Upper lobe of left lung (tissue), 6 donors: ENCODE measurements at regions not wholly inside any gene's neighbourhood (a gene's known extent, or its start where the extent isn't known, plus 50 kb on each side); places are given as distances from the start of the nearest gene placed in this dataset.

Experiments
- ATAC-seq, 2 donors: fragments of 200-7000 bp; cut with Tn5 transposase; one replicate each; pipeline ENCODE4 v1.9.1; 2022; ENCODE audit warnings: mild to moderate bottlenecking in 2 of 2, moderate library complexity in 2 of 2; ENCODE audit not compliant: low FRiP score in 2 of 2
- DNase-seq, 2 donors: peaks; one replicate each; pipeline ENCODE4 v3.0.0-alpha.2; 2019 to 2020
- H3K27ac ChIP-seq, 4 donors: fragments of 200-600 bp; sonication (generic); one replicate each; pipeline ENCODE4 v1.5.1; 2016 to 2019
- H3K27me3 ChIP-seq, 4 donors: fragments of 200-600 bp; sonication (generic); one replicate each; pipeline ENCODE4 v1.5.1; 2017 to 2019
- H3K36me3 ChIP-seq, 4 donors: fragments of 200-600 bp; sonication (generic); one replicate each; pipeline ENCODE4 v1.5.1; 2016 to 2019
- H3K4me1 ChIP-seq, 4 donors: fragments of 200-600 bp; sonication (generic); one replicate each; pipeline ENCODE4 v1.5.1; 2018 to 2019
- H3K4me3 ChIP-seq, 4 donors: fragments of 200-600 bp; sonication (generic); one replicate each; pipeline ENCODE4 v1.5.1; 2017 to 2019; ENCODE audit warnings: mild to moderate bottlenecking in 2 of 4, moderate library complexity in 1 of 4
- H3K9me3 ChIP-seq, 4 donors: fragments of 200-600 bp; sonication (generic); one replicate each; pipeline ENCODE4 v1.5.1; 2018 to 2019
- CTCF ChIP-seq, 6 experiments: fragments of 450-650 bp in 4 of 6; fragments of 200-600 bp in 2 of 6; sonication (generic) in 2 of 6; IDR thresholded peaks; one replicate each; pipeline ENCODE4 v1.5.1; 2016 to 2019; ENCODE audit warnings: antibody characterized with exemption in 6 of 6
- EP300 ChIP-seq, 4 donors: sonication (generic); formaldehyde crosslinking; IDR thresholded peaks; one replicate each; pipeline ENCODE4 v1.5.1; 2017; ENCODE audit warnings: antibody characterized with exemption in 4 of 4, control low read depth in 2 of 4
- POLR2A ChIP-seq, 4 donors: fragments of 450-650 bp; IDR thresholded peaks; one replicate each; pipeline ENCODE4 v1.5.1; 2016 to 2017; ENCODE audit warnings: antibody characterized with exemption in 4 of 4, mild to moderate bottlenecking in 2 of 4
- POLR2AphosphoS5 ChIP-seq, 2 donors: sonication (generic); formaldehyde crosslinking; IDR thresholded peaks; one replicate each; pipeline ENCODE4 v1.5.1; 2017; ENCODE audit warnings: antibody characterized with exemption in 2 of 2
- WGBS, 2 donors: methylation state at CpG; one replicate each; pipeline ENCODE4 v1.1.5; 2017 to 2018; 5-methylcytosine and 5-hydroxymethylcytosine counted together
- donor health status: DM: no; HTN: no; CAD: no; lungs with moderate emphysema.
- donor health status: DM: no; HTN: yes; CAD: no; lungs with severe emphysema.

DNA sequence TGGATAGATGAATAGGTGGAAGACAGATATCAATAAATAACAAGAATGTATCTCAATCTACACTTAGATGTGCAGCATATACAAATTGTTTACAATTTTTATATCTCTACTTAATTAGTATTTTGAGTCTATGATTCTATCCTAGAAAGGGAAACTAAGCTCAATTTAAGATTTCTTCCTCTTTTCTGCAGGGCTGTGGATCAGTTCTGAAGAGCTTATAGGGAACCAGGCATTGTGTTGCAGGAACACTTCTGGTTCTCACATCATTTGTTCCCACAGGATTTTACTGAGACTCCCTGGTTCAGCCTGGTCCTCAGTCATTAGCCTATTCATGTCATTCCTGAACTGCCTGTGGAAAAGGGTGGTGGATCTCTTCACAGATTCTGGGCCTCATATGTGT, 105.8 kb downstream of the TNFSF18 start:
- ATAC-seq = no peak
- Histone ChIP-seq H3K4me3 (no peak overlapping the region), H3K27ac (no peak overlapping the region), H3K4me1 (peaks cover 0 to 6% (median 4%) of the 10 kb centered on the region in 4 donors), H3K27me3 (no peaks in the 10 kb centered on the region), H3K9me3 (no peaks in the 10 kb centered on the region), H3K36me3 (no peaks in the 10 kb centered on the region)
- DNase-seq = no peak
- TF ChIP-seq CTCF (IDR thresholded peaks at IDR 0.05) (no peak), EP300 (IDR thresholded peaks at IDR 0.05) (no peak), POLR2A (IDR thresholded peaks at IDR 0.05) (no peak)

GRCh38 chr1:172946814-172947507, 103.8 kb downstream of the TNFSF18 start:
- Histone ChIP-seq H3K4me1 (peaks cover 0 to 8% (median 5%) of the 10 kb centered on the region in 4 donors), H3K9me3 (no peaks in the 10 kb centered on the region), H3K36me3 (no peaks in the 10 kb centered on the region), H3K27ac (no peak overlapping the region), H3K4me3 (no peak overlapping the region), H3K27me3 (no peaks in the 10 kb centered on the region)
- ATAC-seq = no peak
- TF ChIP-seq EP300 (IDR thresholded peaks at IDR 0.05) = no peak
- no peak for TF ChIP-seq POLR2A (IDR thresholded peaks at IDR 0.05)
- no peak for TF ChIP-seq CTCF (IDR thresholded peaks at IDR 0.05)
- no peak for TF ChIP-seq POLR2AphosphoS5 (IDR thresholded peaks at IDR 0.05)
- DNase-seq = no peak
- WGBS, 2 donors = 67 to 71% methylated on average over 2 of the region's 2 CpGs

DNA sequence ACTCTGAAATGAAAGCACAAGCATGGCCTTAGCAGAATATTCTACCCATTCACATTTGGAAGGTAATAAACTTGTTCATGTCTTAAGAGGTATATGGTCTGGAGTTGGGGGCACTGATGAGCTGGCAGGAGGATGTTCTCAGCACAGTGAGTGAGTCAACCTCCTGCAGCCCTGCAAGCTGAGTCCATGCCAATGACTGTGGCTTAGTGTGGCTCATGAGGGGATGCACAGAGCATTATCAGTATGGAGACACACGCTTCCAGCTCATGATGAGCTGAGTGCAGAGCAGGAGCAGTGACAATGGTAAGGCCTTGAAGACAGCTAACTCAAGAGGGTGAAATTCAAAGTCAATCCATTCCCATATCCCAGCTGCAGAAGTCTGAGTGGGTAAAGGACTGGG, 102.3 kb downstream of the TNFSF18 start:
- no peak for ATAC-seq
- 77 to 95% methylated on average over 1 of the region's 1 CpG for WGBS, 2 donors
- TF ChIP-seq POLR2A (IDR thresholded peaks at IDR 0.05) (no peak), POLR2AphosphoS5 (IDR thresholded peaks at IDR 0.05) (no peak), CTCF (IDR thresholded peaks at IDR 0.05) (no peak), EP300 (IDR thresholded peaks at IDR 0.05) (no peak)

GRCh38 chr1:172949096-172949495, 101.6 kb downstream of the TNFSF18 start:
- Histone ChIP-seq H3K4me3 (no peak overlapping the region), H3K27ac (no peak overlapping the region), H3K27me3 (no peaks in the 10 kb centered on the region), H3K9me3 (no peaks in the 10 kb centered on the region), H3K4me1 (peaks cover 0 to 12% (median 5%) of the 10 kb centered on the region in 4 donors), H3K36me3 (no peaks in the 10 kb centered on the region)
- ATAC-seq (no peak), DNase-seq (no peak)
- no peak for TF ChIP-seq POLR2AphosphoS5 (IDR thresholded peaks at IDR 0.05)
- TF ChIP-seq POLR2A (IDR thresholded peaks at IDR 0.05) = no peak
- TF ChIP-seq EP300 (IDR thresholded peaks at IDR 0.05) = no peak
- no peak for TF ChIP-seq CTCF (IDR thresholded peaks at IDR 0.05)
- 49 to 70% methylated on average over 4 of the region's 4 CpGs for WGBS, 2 donors

More for the DNA sequence above, 102.3 kb downstream of the TNFSF18 start:
- H3K27ac ChIP-seq = no peak overlapping the region
- no peak for DNase-seq
- H3K36me3 ChIP-seq = no peaks in the 10 kb centered on the region
- peaks cover 0 to 12% (median 5%) of the 10 kb centered on the region in 4 donors for H3K4me1 ChIP-seq
- no peak overlapping the region for H3K4me3 ChIP-seq
- no peaks in the 10 kb centered on the region for H3K27me3 ChIP-seq
- no peaks in the 10 kb centered on the region for H3K9me3 ChIP-seq

DNA sequence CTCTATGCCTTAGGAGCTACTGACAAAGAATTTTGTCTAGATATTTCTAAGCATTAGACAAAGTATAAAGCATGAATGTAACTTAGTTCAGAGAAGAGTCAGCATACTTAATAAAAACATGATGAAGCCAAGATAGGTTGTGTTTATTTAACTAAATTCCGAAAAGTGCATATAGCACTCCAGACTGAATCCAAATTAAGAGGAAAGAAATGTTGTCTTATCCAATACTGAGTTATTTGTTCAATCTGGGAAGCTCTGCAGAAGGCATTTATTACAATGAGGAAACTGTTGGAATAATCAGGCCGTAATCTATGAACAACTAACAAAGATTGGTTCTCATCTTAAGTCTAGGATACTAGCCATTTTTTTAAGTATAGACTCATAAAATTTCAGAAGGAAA, 100.2 kb downstream of the TNFSF18 start:
- 58 to 92% methylated on average over 2 of the region's 2 CpGs for WGBS, 2 donors
- H3K4me1 ChIP-seq = peaks cover 0 to 12% (median 7%) of the 10 kb centered on the region in 4 donors
- H3K27me3 ChIP-seq = no peaks in the 10 kb centered on the region
- H3K4me3 ChIP-seq = no peak overlapping the region
- H3K36me3 ChIP-seq = no peaks in the 10 kb centered on the region
- no peak overlapping the region for H3K27ac ChIP-seq
- no peak for DNase-seq
- no peaks in the 10 kb centered on the region for H3K9me3 ChIP-seq
- ATAC-seq = no peak
- TF ChIP-seq POLR2A (IDR thresholded peaks at IDR 0.05) = no peak
